ENCODE measurements at regions not wholly inside any gene's neighbourhood (a gene's known extent, or its start where the extent isn't known, plus 50 kb on each side); places are given as distances from the start of the nearest gene placed in this dataset.

GRCh38 chr18:26794230-26795101, 71.0 kb downstream of the AQP4 start:
- no peak for DNase-seq (ENCODE audit: low read depth in 3 of 3)

- DNase-seq (ENCODE audit: low read depth in 3 of 3), result no peak
These were observed 72.8 kb downstream of the AQP4 start for GRCh38 chr18:26792661-26793060.

GRCh38 chr18:26791676-26792075, 73.8 kb downstream of the AQP4 start:
- DNase-seq (ENCODE audit: low read depth in 3 of 3), result no peak

- no peak for DNase-seq (ENCODE audit: low read depth in 3 of 3)
These were observed 80.9 kb downstream of the AQP4 start for GRCh38 chr18:26784599-26784998.

GRCh38 chr18:26783170-26783569, 82.3 kb downstream of the AQP4 start:
- DNase-seq (ENCODE audit: low read depth in 3 of 3), result no peak

GRCh38 chr18:26780520-26781325, 84.8 kb downstream of the AQP4 start:
- no peak for DNase-seq (ENCODE audit: low read depth in 3 of 3)

- DNase-seq (ENCODE audit: low read depth in 3 of 3), result no peak
These were observed 87.5 kb downstream of the AQP4 start for GRCh38 chr18:26778054-26778393.

GRCh38 chr18:26777351-26778053, 88.0 kb downstream of the AQP4 start:
- DNase-seq (ENCODE audit: low read depth in 3 of 3), result no peak

- no peak for DNase-seq (ENCODE audit: low read depth in 3 of 3)
These were observed 92.8 kb downstream of the AQP4 start for GRCh38 chr18:26772691-26773090.

- DNase-seq (ENCODE audit: low read depth in 3 of 3), result no peak
These were observed 94.0 kb downstream of the AQP4 start for GRCh38 chr18:26771524-26771923.

GRCh38 chr18:26768385-26768784, 97.1 kb downstream of the AQP4 start:
- no peak for DNase-seq (ENCODE audit: low read depth in 3 of 3)

- no peak for DNase-seq (ENCODE audit: low read depth in 3 of 3)
These were observed 100.0 kb downstream of the AQP4 start for GRCh38 chr18:26765498-26765897.

- DNase-seq (ENCODE audit: low read depth in 3 of 3), result no peak
These were observed 100.9 kb downstream of the AQP4 start for GRCh38 chr18:26764586-26764985.

GRCh38 chr18:26764177-26764576, 101.3 kb downstream of the AQP4 start:
- no peak for DNase-seq (ENCODE audit: low read depth in 3 of 3)

GRCh38 chr18:26763446-26764110, 101.9 kb downstream of the AQP4 start:
- DNase-seq (ENCODE audit: low read depth in 3 of 3), result no peak

GRCh38 chr18:26757263-26758019, 108.1 kb downstream of the AQP4 start:
- DNase-seq (ENCODE audit: low read depth in 3 of 3), result no peak

GRCh38 chr18:26756556-26756955, 109.0 kb downstream of the AQP4 start:
- no peak for DNase-seq (ENCODE audit: low read depth in 3 of 3)

GRCh38 chr18:26746826-26747475, 118.6 kb downstream of the AQP4 start:
- DNase-seq (ENCODE audit: low read depth in 3 of 3), result no peak

- DNase-seq (ENCODE audit: low read depth in 3 of 3), result no peak
These were observed 119.1 kb downstream of the AQP4 start for GRCh38 chr18:26746398-26746797.

All from stimulated activated CD4-positive, alpha-beta T cell treated with anti-CD3 and anti-CD28 coated beads, TNF-alpha, amount 100 ng/mL, for 24 hours (primary cell).